ENCODE measurements at regions not wholly inside any gene's neighbourhood (a gene's known extent, or its start where the extent isn't known, plus 50 kb on each side); places are given as distances from the start of the nearest gene placed in this dataset.
A peak's percentile ranks its signal among the peaks of the same experiment; 100 is the strongest.

DNA sequence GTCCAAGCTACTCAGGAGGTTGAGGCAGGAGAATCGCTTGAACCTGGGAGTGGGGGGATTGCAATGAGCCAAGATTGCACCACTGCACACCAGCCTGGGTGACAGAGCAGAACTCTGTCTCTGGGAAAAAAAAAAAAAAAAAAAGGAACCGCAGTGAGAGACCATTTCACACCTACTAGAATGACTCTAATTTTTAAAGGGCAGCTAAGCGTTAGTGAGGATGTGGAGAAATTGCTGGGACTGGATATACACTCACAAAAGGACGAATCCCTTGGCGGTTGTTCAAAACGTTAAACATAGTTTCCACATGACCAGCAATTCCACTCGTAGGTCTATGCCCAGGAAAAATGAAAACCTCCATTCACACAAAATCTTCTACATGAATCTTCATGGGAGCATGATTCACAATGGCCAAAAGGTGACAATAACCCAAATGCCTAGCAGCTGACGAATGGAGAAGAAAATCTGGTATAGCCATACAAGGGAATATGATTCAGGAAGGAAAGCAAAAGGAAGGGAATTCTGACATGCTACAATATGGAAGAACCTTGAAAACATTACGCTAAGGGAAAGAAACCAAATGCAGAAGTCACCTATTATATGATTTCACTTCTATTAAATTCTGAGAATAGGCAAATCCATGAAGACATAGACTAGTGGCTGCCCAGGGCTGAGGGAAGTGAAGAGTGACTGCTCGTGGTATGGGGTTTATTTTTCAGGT is 127.0 kb downstream of the CHSY1 start:
- H3K4me1 Mint-ChIP-seq: peaks cover 70% of the 10 kb centered on the region
- peak; percentile 41 for ATAC-seq (ENCODE audit: low read depth)
- intact Hi-C loops (cut with micrococcal nuclease): loop anchor here (5.0 kb wide), 1 partner anchor 62 kb away; no protein-coding TSS in a partner anchor
- no peaks in the 10 kb centered on the region for H3K9me3 Mint-ChIP-seq
- H3K36me3 Mint-ChIP-seq (ENCODE audit: low read depth): no peaks in the 10 kb centered on the region
- H3K27me3 Mint-ChIP-seq: no peaks in the 10 kb centered on the region
- H3K4me3 Mint-ChIP-seq: peak overlapping the region; percentile 32
- TF ChIP-seq CTCF (IDR thresholded peaks at IDR 0.05): no peak
- DNase-seq: no peak
- CTCF ChIA-PET: interaction anchor here (1.1 to 2.0 kb wide), 4 partner anchors 10 to 130 kb away, joined by 3 to 8 read pairs (median 3); partner anchors contain the start of gene CHSY1
- H3K27ac Mint-ChIP-seq: peak overlapping the region; percentile 87
- POLR2A ChIA-PET: interaction anchor here (0.7 to 5.1 kb wide), 3 partner anchors 12 to 126 kb away, joined by 4 to 45 read pairs (median 8); partner anchors contain the start of gene CHSY1

DNA sequence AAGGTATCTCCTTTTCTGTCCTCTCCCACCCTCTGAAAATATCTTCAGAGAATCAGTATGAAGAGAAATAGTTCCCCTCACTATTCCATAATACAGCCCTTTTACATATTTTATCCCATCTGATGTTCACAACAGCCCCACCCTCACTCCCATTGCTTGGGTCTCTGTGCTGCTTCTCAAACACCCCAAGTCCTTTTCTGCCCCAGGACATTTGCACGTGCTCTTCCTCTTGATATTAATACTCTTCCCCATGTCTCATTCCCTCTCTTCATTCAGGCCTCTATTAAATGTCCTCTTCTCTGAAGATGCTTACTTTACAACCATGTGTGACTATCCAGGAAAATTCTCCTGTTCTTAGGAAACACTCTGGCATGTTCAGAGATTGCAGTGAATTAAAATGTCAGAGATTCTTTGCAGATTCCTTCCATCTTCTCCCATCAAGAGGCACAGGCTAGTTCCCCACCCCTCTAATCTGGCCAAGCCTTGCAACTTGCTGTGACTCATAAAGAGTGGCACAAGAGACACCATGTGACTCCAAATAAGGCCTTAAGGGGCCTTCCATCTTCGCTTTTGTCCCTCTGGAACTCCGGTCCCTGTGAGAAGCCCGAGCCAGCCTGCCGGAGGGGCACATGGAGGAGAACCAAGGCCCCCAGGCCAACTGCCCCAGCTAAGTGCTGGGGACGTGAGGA is 128.5 kb downstream of the CHSY1 start:
- POLR2A ChIA-PET: interaction anchor here (1.0 kb wide), 1 partner anchor 34 kb away, joined by 3 read pairs; no protein-coding TSS in a partner anchor
- Mint-ChIP-seq H3K27me3 (no peaks in the 10 kb centered on the region), H3K36me3 (ENCODE audit: low read depth) (no peaks in the 10 kb centered on the region), H3K4me1 (peaks cover 54% of the 10 kb centered on the region), H3K27ac (peak overlapping the region; percentile 37), H3K9me3 (no peaks in the 10 kb centered on the region), H3K4me3 (no peak overlapping the region)
- TF ChIP-seq CTCF (IDR thresholded peaks at IDR 0.05): no peak
- ATAC-seq (ENCODE audit: low read depth) (no peak), DNase-seq (no peak)
- CTCF ChIA-PET: interaction anchor here (1.0 to 2.0 kb wide), 3 partner anchors 33 to 132 kb away, joined by 3 to 8 read pairs (median 4); partner anchors contain the start of gene CHSY1
- intact Hi-C loops (cut with micrococcal nuclease): no loop called here

GRCh38 chr15:101122806-101123205 is 129.0 kb downstream of the CHSY1 start:
- no peak for TF ChIP-seq CTCF (IDR thresholded peaks at IDR 0.05)
- H3K4me3 Mint-ChIP-seq: no peak overlapping the region
- intact Hi-C loops (cut with micrococcal nuclease): no loop called here
- no peaks in the 10 kb centered on the region for H3K9me3 Mint-ChIP-seq
- CTCF ChIA-PET: interaction anchor here (2.0 to 2.3 kb wide), 2 partner anchors 130 to 134 kb away, joined by 8 to 19 read pairs; partner anchors contain the start of gene CHSY1
- H3K27me3 Mint-ChIP-seq: no peaks in the 10 kb centered on the region
- POLR2A ChIA-PET: no interaction called here
- DNase-seq (no peak), ATAC-seq (ENCODE audit: low read depth) (no peak)
- H3K27ac Mint-ChIP-seq: peak overlapping the region; percentile 37
- H3K36me3 Mint-ChIP-seq (ENCODE audit: low read depth): no peaks in the 10 kb centered on the region
- H3K4me1 Mint-ChIP-seq: peaks cover 49% of the 10 kb centered on the region

GRCh38 chr15:101122266-101122665 is 129.6 kb downstream of the CHSY1 start:
- no peak for DNase-seq
- intact Hi-C loops (cut with micrococcal nuclease): no loop called here

More at GRCh38 chr15:101122266-101122665, 129.6 kb downstream of the CHSY1 start:
- ChIA-PET POLR2A (interaction anchor here (0.8 to 1.5 kb wide), 2 partner anchors 128 to 130 kb away, joined by 6 to 7 read pairs; partner anchors contain the start of gene CHSY1), CTCF (interaction anchor here (0.7 to 2.3 kb wide), 7 partner anchors 13 to 134 kb away, joined by 3 to 19 read pairs (median 3); partner anchors contain the start of gene CHSY1)
- peak overlapping the region; percentile 61 for H3K27ac Mint-ChIP-seq
- H3K36me3 Mint-ChIP-seq (ENCODE audit: low read depth): no peaks in the 10 kb centered on the region
- peaks cover 43% of the 10 kb centered on the region for H3K4me1 Mint-ChIP-seq
- ATAC-seq (ENCODE audit: low read depth): no peak
- no peak for TF ChIP-seq CTCF (IDR thresholded peaks at IDR 0.05)
- no peak overlapping the region for H3K4me3 Mint-ChIP-seq
- no peaks in the 10 kb centered on the region for H3K27me3 Mint-ChIP-seq
- H3K9me3 Mint-ChIP-seq: no peaks in the 10 kb centered on the region

All from activated B cell treated with CpG ODN at 0.5 μM for 24 hours (primary cell).